ENCODE measurements at regions not wholly inside any gene's neighbourhood (a gene's known extent, or its start where the extent isn't known, plus 50 kb on each side); places are given as distances from the start of the nearest gene placed in this dataset.

DNA sequence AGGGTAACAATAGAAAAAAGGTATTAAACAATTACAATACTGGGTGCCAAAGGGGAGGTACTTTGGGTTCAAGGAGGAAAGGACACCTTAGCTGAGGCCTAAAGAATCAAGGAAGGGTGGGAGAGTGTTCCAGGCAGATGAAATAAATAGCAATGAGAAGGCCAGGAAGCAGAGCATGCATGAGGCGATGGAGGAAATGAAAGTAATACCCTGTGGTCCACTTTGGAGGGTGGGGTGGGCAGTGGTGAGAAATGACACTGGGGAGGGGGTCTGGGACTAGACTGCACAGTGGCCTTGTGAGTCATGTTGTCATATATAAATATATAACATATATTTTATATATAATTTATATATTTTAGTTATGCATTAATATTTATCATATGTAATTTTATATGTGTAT lies 55.9 kb downstream of the BHLHE40 start:
- DNase-seq, result peak in 1 of 2 donors; percentile 29

DNA sequence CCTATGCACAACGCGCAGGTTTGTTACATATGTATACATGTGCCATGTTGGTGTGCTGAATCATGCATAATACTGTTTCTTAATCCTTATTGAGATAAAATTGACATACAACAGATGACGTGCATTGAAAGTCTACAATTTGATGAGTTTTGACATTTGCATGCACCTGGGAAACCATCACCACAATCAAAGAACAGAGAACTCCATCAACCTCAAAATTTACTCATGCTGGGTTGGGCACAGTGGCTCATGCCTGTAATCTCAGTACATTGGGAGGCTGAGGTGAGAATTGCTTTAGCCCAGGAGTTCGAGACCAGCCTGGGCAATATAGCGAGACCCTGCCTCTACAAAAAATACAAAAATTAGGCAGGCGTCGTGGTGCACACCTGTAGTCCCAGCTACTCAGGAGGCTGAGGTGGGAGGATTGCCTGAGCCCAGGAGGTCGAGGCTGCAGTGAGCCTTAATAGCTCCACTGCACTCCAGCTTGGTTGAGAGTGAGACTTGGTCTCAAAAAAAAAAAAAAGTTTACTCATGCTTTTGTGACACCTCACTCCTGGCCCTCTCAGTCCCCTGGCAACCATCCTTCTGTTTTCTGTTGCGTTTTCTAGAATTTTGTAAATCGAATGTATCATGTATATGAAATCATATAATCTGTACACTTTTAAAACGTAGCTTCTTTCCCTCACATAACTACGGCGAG lies 56.6 kb downstream of the BHLHE40 start:
- DNase-seq, result peak in 1 of 2 donors; percentile 1

DNA sequence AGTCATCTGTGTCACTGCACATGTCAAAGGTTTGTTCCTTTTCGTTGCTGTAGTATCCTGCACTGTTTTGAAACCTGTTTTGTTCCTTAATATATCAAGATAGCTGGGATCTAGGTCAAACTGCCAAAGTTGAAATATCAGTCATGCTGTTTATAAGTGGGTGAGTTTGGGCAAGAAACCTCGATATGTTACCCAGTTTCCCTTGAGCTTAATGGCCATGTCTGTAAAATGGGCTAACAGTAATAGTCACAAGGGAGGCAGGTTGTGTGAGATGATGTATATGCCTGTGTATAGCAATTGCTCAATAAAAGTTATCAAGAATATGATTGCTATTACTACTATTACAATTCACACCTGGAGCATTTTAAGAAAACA lies 57.1 kb downstream of the BHLHE40 start:
- peak; percentile 85 to 86 for DNase-seq

DNA sequence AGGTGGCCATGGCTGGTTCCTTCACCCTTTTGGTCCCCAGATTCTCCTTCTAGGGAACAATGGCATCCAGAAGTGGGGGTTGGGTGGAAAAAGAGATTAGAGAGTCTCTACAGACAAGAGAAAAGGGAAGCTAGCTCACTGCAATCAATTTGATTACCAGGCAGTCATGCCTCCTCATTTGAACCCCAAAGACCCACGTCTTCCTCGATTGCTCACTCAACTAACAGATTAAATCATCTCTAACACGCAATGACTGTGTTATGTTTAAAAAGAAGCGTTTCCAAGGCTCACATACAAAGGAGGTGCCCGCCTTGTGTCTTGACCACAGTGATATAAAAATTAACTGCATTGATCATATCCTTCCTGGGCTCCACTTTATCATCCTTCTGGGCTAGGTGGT lies 57.6 kb downstream of the BHLHE40 start:
- DNase-seq, result peak; percentile 95 to 97

DNA sequence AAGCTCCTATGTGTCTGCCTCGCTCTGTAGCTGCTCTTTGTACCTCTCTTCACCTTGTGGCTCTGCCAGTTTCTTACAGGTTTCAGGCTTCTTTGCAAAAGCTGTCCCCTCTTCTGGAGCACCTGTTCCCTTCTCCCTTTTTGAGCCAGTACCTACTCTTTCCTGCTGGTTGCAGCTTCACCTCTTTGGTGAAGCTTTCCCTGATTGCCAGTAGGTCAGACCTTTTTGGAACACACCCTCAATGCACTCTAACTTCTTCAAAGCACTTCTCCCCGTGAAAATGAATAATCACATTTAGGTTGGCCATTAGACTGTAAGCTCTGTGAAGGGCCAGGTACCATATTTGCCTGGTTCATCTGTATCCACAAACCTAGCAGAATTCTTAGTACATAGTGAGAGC lies 60.3 kb downstream of the BHLHE40 start:
- no peak for DNase-seq

DNA sequence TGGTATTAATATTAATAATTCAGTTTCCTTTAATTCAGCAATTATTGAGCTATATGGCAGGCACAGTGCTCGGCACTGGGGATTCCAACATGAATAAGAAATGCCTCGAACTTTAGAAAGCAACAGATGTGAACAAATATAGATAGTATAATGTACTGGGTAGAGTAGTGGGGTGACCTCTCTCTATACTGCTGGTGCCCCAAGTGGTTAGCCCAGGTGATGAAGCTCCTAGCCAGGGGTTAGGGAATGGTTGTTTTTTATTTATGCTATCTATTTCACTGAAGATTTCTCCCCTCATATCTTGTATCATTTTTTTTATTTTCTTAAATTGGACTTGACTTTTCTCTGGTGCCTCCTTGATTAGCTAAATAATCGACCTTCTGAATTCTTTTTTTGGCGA lies 62.1 kb downstream of the BHLHE40 start:
- DNase-seq, result no peak

DNA sequence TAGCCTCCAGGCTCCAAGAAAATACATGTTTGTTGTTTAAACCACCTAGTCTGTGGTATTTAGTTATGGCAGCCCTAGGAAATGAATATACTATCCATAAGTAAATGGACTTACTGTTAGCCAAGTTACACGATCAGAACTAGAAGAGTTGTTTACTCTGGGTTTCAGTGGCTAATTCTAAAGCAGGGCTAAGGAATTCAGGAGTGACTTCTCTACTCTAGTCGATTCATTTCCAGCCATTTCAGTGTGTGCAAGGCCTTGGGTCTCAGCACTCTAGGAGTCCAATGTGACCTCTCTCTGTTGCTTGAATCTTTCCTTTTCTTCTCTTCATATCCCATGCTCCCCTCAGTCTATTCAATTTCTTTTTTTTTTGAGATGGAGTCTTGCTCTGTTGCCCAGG lies 66.7 kb downstream of the BHLHE40 start:
- no peak for DNase-seq

DNA sequence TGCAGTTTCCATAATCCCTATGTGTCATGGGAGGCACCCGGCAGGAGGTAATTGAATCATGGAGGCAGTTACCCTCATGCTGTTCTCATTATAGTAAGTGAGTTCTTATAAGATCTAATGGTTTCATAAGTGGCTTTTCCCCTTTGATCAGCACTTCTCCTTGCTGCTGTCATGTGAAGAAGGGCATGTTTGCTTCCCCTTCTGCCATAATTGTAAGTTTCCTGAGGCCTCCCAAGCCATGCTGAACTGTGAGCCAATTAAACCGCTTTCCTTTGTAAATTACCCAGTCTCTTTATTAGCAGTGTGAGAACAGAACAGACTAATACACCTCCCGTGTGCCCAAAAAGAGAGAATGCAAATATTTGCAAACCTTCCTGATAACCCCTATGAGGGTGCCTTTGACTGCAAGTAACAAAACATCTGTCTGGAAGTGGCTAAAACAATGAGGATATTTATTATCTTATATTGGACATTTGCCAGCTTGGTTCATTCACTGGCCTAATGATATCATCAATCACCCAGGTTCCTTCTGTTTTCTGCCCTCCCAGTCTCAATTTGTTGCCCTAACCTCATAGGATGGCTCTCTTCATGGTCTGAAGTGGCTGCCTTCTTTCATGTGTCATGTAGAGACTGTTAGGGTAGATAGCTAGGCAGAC lies 68.7 kb downstream of the BHLHE40 start:
- DNase-seq, result peak in 1 of 2 donors; percentile 27

DNA sequence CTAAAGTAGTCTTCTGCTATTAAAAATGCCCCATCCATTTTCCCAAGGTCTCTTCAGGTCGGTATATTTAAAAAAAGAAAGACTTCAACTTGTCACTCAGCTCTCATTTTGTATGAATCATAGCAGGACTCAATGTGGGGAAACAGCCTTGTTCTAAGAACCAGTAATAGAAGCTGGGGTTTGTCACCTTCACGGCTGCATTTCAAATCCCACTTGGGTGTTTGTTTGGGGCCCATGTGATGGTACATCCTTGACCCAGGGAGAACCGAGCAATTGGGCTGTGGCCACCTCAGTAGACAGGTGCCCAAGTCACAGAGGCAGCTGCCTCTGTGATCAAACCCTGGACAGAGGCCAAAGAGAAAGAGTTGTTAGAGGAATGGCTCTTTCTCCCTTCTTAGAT lies 70.3 kb upstream of the ARL8B start:
- DNase-seq, result peak in 1 of 2 donors; percentile 22

DNA sequence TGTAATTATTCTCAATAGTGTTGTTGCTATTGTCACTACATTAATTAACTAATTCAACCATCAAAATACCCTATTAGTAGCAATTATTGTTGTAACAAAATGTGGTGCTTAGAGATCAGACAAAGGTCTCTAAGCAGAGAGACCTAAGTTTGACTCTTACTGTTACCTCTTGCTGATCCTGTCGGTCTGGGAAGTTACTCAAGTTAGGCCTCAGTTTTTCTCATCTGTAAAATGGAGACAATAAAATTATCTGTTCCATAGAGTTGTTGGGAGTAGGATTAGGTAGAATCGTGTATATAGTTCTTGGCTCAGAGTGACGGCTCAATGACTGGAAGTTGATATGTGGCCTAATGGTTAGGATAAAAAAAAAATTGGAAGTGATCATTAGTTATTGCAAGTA lies 69.8 kb upstream of the ARL8B start:
- no peak for DNase-seq

DNA sequence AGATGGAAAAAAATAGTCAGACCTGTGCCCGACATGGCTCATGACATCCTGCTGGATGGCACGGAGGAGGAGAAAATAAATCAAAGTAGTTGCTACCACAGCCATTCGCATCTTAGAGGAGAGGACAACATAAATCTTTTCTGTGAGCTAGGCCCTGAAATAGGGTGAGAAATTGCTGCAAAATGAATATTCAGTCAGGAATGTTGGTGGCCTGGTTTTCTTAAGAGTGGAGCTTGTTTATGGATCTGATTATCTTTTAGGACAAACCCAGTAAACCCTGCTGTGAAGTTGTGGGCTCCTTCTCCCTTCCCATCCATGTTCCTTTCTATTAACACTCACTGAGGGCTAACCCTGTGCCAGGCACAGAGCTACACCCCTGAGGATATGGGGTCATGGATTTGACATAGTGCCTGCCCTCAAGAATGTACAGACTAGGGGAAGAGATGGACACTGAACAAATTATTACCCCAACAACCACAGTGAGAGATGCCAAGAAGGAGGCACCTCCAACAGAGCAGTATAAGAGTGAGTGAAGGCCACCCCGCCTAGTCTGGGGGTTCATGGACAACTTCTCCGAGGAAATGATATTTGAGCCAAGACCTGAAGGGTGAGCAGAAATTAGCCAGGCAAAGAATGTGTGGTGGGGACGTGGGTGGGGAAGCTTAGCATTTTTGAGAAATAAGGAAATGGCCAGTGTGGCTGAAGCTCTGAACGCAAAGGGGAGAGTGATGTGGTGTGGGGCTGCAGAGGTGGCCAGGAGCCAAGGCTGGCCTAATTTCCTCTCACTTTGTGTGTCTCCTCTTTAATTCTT lies 68.9 kb upstream of the ARL8B start:
- peak; percentile 88 to 94 for DNase-seq

DNA sequence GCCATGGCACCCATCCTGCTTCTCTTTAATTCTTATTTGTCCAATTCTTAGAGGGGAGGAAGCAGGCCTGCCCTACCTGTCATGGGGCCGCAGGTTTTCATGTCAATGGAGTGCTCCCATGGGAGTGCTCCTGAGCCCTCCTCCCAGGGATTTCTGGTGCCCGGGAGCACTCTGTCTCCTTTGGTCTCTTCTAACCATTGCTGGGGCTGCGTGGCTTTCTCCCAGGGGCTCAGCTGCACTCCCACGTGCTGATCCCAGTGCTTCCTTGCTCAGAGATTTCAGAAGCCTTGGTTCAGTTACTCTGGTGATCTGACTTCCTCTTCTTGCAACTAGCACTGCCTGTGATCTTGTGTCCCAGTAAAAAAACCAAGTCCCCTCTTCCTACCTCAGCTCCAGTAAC lies 68.0 kb upstream of the ARL8B start:
- peak; percentile 84 to 94 for DNase-seq

DNA sequence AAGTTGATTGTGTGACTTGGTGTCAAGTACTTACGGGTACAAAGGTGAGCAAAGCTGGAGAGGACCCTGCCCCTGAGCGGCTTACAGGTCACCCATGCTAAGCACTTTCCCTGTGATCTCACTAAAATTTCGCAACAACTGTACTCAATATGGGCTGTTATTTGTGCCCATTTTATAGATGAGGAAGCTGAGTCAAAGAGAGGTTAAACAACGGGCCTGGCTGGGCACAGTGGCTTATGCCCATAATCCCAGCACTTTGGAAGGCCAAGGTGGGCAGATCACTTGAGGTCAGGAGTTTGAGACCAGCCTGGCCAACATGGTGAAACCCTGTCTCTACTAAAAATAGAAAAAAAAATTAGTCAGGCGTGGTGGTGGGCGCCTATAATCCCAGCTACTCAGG lies 67.5 kb upstream of the ARL8B start:
- peak in 1 of 2 donors; percentile 19 for DNase-seq

DNA sequence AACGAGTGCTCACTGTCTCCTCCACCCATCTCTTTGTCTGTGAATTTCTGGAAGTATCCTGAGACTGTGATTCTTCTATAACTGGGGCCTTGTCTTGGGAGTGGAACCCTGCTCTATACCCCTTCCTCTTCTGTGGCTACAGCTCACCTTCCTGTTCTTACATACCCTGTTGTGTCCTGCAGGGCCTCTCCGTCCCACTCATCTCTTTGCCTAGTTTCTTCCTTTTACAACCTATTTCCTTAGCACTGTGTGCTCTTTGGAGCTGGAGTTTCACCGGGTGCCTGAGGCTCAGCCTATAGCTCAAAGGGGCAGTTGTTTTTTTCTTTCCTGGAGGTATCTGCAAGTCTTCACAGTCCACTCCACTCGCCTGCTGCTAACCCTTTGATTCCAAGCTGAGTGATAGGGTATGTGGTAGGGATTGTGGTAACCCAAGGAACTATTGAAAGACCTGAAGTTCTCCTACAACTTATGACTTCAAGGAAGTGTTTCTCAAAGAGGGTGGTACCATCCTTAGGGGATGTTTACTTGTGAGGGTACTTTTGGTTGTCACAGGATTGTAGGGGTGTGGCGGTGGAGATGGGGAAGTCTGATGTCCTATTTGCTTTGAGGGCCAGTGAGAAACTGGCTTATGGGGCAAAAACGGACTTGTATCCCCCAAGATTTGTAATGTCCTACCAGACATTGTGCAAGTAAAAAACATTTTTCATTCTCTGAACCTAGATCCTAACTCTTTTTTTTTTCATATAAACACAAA lies 66.6 kb upstream of the ARL8B start:
- DNase-seq, result peak; percentile 90 to 93

DNA sequence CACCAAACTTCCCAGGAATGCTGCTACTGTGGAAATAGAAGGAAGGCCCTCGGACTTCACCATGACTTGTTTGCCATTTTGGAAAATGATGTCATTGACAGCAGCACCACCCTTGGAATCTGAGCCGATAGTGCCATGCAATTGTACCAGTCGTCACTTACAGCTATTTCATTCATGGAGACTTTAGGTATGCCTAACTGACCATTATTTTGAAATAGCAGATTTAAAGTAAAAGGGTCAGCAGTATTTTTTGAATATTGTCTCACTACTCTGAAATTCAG lies 66.0 kb upstream of the ARL8B start:
- DNase-seq, result no peak

DNA sequence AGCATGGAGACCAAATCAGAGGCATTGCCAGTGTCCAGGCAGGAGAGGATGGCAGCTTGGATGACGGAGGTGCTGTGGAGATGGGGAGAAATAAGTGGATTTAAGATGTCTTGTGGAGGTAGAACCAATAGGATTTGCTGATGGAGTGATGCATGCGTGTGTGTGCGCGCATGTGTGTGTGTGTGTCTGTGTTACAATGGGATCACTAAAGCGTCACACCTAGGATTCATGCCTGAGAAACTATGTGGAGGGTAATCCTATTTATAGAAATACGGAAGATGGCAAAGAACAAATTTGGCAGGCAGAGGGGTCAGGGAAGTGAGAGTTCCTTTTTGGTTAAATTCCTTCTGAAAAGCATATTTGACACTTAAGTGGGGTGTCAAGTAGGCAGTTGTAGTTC lies 64.8 kb upstream of the ARL8B start:
- DNase-seq, result peak; percentile 53 to 63

DNA sequence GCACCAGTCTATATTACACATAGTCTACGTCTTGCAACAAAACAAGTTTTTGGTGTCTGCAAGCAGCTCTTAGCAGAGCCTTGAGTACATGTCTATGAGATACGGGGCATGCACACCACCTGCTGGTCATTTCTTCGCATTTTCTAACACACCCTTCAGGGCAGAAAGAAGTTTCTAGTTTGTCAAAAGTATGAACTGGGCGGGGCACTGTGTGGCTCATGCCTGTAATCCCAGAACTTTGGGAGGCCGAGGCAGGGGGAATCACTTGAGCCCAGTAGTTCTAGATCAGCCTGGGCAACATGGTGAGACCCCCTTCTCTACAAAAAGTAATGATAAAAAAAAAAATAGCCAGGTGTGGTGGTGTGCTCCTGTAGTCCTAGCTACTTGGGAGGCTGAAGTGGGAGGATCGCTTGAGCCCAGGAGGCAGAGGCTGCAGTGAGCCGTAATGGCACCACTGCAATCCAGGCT lies 64.2 kb upstream of the ARL8B start:
- peak; percentile 93 for DNase-seq

DNA sequence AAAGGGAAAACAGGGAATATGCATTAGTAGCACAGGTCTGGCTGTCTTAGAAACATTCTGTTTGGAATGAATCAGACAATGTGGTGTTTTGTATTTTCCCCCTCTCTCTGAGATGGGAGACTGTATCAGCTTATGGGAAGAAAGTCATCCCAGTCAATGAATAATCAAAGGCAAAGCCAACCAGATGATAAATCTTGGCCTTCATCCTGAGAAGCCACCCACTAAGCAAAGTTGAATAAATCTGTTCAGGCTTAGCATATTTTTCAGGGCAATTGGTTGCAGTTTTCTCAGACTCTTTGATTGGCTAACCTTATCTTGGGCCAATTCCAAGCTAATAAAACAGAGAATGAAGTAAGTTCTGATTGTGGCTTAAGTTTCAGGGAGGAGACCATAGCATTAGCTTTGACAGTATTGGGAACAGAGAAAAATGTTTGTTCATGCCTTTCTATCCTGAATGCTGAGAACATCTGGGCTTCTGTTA lies 63.6 kb upstream of the ARL8B start:
- DNase-seq, result no peak

DNA sequence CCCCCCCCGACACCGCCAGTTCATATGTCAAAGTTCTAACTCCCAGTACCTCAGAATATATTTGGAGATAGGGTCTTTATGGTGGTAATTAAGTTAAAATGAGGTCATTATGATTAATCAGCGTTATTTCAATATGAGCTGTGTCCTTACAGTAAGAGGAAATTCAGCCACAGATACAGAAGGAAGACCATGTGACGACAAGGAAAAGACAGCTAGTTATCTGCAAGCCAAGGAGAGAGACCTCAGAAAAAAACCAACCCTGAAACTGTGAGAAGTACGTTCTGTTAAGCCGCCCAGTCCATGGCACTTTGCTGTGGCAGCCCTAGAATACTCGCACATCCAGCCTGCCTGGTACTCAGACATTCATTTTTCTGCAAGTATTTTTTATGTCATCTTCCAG lies 62.3 kb upstream of the ARL8B start:
- DNase-seq, result peak; percentile 49 to 52

DNA sequence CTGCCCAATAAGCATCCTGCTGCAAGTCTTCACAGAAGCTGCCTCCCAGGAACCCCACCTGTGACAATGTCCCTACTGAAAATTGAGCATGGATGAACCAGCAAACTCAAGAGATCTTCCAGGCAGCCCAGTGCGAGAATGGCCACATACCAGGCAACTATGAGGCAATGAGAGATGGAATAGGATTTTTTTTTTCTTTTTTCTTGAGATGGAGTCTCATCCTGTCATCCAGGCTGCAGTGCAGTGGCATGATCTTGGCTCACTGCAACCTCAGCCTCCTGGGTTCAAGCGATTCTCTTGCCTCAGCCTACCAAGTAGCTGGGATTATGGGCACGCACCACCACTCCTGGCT lies 60.9 kb upstream of the ARL8B start:
- no peak for DNase-seq

DNA sequence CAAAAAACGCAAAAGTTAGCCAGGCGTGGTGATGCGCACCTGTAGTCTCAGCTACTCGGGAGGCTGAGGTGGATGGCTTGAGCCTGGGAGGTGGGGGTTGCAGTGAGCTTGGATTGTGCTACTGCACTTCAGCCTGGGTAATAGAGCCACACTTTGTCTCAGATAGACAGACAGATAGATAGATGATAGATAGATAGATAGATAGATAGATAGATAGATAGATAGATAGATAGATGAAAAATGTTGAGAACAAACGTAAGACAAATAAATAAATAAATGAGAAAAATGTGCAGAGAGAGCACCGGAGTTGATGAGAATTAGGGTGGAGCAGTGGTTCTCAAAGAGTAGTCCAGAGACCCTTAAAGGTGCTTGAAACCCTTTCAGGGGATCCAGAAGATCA lies 58.4 kb upstream of the ARL8B start:
- DNase-seq, result no peak

DNA sequence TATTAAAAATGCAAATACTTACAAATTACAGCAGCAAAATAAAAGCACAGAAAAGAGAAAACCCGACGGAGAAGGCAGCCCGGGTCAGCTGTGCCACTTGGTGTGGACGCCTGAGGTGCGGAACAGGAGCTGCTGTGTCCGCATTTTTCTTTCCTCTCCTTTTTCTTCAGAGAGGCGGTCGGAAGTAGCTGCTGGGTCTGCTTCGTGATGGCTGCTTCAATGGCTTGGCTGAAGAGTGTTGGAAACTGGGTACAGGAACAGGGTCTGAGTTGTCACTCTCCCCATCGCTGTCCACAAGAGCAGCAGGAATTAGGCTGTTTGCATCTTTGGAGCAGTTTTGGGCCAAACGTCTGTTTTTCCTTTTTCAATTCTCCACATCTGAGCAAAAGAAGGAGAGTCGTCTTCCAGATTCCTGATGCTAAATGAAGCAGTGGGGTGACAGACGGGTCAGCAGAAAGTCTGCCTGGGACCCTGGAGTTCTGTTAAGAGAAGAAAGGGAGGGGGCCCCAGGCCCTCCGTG lies 53.5 kb upstream of the ARL8B start:
- no peak for DNase-seq

DNA sequence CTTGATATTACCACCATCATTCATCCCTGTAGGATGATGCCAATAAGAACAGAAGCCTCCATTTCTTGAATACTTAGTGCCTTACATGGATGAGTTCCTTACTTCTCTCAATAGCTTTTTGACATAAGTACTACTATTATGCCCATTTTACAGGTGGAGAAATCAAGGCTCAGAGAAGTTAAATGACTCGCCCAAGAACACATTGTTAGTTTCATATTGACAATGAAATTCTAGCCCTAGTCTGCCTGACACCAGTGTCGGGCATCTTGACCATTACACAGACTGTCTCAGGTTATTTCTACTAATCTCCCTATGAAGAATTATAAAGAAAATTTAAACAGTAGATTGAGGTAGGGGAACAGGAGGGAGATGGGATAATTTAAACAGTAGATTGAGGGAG lies 52.5 kb upstream of the ARL8B start:
- no peak for DNase-seq

All from inflammatory macrophage (primary cell).